HK-2 (cell line): ENCODE measurements at regions not wholly inside any gene's neighbourhood (a gene's known extent, or its start where the extent isn't known, plus 50 kb on each side); places are given as distances from the start of the nearest gene placed in this dataset.

ENCODE experiments used
- DNase-seq: peaks from one replicate; pipeline ENCODE4 v3.0.0-alpha.2; 2018; ENCODE audit not compliant: unreplicated experiment

DNA sequence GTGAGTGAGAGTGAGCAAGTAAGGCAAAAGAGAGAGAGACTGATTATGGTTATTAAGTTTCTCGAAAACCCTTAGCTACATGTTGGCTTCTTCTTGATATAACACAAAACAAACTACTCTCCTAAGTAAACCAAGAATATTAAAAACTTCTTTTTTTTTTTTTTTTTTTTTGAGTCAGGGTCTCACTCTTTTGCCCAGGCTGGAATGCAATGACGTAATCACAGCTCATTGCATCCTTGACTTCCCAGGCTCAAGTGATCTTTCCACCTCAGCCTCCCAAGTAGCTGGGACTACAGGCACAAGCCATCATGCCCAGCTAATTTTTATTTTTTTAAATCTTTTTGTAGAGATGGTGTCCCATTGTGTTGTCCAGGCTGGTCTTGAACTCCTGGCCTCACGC lies 102.2 kb upstream of the IL6 start:
- no peak for DNase-seq

DNA sequence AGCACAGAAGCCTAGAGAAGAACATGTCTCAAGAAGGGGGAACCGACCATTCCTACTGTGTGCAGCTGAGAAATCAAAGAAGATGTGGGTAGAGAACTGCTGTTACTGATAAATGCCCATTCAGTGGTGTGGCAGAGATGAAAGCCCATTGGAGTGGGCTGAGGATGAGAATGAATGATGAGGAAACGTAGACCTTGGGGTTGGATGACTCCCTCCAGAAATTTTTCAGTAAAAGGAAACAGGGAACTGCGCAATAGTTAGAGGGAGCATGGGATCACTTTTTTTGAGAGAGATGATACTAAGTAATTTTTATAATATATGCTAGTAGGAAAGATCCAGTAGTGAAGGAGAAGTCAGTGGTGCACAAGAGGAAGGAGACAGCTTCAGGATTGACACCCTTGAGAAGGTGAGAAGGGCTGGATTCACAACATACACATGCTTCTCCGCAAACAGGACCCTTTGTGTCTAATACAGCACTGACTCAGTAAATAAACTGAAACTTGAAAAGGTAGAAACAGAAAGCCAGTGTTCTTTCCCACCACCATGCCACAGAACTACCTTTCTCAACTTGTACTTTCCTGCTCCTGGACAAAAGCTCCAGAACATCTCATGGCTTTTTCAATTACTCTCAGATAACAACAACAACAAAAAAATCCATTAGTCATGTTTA lies 104.7 kb upstream of the IL6 start:
- no peak for DNase-seq

DNA sequence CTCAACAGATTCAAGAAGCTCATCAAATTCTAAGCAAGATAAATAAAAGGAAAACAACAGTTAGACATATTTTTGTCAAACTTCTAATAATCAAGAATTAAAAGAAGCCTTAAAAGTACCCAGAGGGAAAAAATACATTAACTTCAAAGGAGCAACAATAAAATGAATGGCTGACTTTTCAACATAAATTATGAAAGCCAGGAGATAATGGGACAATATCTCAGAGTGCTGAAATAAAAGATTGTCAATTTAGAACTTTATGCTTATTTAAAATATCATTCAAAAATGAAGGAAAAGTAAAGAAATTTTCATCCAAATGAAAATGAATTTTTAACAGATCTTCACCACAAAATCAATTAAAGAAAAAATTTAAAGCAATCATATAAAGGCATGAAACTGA lies 108.5 kb upstream of the IL6 start:
- no peak for DNase-seq

DNA sequence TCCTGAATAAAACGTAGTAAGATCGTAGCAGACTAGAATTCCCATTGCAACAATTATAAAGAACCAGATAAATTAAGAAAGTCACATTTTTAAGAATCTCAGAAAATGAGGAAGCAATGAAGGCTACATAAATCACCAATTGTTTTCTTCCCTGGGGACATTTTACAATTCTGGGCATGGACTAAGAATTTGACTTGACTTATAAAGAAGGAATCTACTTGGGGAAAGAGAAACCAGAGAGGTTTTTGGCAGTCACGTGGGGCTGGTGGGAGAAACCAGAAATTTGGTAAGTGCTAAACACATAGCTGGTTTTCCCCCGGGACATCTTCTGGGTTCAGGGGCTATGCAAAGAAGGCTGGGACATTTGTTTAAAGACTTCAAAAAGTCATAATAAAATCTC lies 109.8 kb upstream of the IL6 start:
- DNase-seq, result no peak

DNA sequence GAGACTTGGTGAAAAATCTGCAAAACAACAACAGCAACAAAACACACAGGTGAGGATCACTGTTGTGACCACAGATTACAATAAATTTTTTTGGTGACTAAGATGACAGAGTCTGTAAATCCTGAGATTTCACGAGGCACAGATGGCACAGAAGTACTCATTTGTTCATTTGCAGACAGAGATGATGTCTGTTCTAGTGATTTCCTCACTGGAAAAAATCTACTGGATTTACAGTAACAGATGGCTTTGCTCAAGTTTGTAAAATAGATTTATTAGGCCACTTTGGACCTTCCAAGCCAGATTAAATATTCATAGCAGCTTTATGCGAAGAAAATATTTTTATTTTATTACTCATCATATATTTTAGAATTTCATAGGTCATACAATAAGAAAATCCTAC lies 113.5 kb upstream of the IL6 start:
- no peak for DNase-seq

DNA sequence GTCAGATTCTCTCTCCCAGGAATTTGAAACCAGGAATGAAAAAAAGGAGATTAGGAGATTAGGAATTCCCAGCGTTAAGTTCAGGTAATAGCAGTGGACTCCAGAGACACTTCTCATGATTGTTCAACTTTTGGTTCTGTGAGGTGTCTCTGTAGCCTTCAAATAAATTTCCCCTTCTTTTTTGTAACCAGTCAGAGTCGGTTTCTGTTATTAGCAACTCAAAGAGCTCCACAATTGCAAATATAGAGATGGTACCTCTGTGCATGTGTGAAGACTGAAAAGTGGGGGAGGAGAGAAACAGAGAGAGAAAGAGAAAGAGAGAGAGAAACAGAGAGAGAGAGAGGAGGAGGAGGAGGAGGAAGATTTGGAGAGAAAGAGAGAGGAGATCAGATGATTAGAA lies 112.8 kb upstream of the STEAP1B start:
- no peak for DNase-seq

DNA sequence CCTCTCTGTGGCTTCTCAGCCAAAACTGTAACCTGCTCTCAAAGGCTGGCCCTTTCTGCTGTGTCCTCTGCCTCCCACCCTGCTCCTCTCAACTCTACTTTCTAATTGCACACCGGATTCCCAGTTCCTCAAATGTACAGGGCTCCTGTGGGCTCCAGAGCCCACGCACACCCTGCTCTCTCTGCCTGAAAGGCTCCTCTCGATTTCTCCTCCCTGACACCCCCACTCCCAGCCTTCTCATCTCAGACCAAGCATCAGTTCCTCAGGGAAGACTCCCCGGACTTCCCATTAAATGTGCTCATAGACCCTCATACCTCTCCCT lies 111.7 kb upstream of the STEAP1B start:
- no peak for DNase-seq

DNA sequence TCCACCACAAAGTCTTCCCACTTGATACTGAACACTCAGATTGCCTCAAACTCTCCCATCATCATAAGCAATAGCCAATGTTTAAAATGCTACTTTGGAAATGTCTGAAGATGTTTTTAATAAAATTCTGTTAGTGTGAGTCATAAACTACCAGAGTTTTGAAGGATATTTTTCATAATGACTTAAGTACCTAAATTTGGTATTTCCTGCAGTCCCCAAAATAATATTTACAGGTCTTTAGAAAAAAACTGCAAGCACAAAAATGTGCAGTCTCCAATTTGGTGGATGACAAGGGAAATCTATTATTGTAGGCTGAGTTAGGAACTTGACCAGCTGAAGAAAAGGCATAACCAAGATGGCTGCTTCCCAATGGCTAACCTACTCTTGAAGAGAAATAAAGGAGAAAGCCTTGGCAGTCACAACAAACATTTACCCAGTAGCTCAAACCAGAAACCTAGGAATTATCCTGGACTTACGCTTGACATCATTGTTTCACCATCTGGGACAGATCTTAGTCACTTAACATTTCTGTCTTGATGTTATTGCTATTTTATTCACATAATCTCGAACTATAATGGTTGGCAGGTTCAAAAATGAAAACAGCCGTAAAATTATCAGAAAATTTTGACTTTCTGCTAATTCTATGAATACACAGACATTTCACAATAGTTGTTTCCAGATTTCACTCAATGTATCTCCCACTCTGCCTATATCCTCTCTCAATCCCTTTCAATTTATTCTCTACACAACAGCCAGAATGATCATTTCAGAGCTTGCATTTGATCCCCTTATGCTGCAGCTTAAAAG lies 111.2 kb upstream of the STEAP1B start:
- no peak for DNase-seq

DNA sequence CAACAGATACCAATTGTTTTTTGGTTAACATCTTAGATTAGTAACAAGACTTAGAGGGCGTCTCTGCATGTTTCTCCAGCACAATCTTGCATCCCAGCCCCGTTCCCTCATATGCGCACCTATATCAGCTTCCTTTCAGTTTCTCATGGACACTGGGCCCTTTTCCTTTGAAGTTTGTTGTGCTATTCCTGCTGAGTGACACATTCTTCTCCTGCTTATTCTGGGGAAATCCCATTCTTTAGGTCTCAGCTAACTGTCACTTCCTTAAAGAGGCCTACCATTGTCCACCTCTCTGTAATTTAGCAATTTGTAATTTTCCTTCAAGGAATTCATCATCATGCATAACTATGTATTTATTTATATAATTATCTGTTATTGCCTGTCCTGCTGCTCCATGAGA lies 110.3 kb upstream of the STEAP1B start:
- no peak for DNase-seq

DNA sequence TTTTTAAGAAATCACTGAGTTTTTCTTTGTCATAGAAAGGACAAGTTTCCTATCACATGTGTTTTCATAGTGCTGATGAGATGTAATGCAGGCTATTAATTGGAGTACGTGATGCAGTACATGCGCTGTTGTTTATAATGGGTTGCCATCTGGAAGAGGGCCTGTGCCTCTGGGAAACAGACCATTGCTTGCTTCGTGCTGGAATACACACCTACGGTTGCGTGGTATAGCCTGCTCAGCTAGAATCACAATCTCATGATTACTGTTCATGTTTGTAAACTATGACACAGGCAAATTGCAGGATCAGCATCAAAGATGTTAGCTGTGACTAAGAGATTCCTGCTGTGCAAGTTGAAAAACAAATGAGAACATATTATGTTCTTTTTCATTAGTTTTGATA lies 107.2 kb upstream of the STEAP1B start:
- DNase-seq, result no peak

DNA sequence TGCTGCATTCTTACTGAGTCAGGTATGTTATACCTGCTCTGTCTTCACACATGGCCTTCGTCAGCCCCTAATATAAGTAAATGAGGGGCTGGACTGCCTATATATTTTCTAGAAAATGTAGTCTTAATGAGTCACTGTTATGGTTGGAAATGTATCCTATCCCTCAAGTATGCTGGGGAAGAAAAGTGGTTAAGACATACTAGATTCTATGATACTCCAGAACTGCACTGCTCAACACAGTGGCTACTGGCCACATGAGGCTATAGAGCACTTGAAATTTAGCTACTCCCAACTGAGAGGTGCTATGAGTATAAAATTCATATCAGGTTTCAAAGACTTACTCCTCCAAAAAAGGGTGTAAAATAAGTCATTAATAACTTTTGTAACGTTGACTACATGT lies 104.3 kb upstream of the STEAP1B start:
- DNase-seq, result no peak

DNA sequence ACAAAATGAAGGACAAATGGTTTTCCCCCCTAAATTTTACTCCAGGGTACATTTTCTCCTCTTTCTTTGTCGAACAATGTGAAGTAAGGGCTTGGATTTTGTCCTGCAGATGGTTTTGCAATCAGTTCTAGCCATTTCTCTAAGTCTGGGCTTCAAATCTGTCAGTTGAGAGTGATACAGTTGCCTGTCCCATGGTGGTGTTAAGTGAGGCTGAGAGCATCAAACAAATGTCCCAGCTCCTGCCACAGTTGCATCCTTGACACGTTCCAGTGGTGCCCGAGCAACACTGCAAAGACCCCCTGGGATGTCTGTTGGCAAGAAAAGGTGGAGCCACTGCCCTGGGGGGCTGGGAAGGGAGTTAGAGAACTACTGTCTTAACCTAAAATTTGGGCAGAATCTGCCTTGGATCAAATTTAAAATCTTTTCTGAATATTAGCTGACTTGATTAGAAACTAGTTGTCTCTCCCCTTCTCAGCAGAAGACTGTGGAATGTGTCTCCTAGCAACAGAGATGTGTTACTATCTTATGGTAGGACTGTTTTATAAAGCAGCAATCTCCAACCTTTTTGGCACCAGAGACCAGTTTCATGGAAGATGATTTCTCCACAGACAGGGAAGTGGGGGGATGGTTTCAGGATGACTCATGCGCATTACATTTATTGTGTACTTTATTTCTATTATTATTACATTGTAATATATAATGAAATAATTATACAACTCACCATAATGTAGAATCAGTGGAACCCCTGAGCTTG lies 102.0 kb upstream of the STEAP1B start:
- no peak for DNase-seq

DNA sequence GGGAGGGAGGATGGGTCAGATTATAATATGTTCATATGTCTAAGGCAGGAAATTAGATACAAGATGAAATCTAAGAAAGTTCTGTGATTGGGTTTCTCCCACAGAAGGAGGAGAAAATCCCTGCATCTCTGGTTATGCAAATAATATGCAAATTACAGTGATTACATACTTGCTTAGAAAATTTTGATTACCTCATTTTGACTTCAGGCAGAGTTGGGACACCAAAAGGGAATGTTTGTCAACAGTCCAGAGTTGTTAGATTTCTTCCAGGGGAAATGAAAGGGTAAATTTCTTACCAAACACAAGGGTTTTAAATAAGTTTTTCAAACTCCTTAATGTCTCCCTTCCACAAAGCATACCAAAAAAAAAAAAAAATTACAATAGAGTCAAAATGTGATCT lies 101.4 kb upstream of the STEAP1B start:
- DNase-seq, result no peak

DNA sequence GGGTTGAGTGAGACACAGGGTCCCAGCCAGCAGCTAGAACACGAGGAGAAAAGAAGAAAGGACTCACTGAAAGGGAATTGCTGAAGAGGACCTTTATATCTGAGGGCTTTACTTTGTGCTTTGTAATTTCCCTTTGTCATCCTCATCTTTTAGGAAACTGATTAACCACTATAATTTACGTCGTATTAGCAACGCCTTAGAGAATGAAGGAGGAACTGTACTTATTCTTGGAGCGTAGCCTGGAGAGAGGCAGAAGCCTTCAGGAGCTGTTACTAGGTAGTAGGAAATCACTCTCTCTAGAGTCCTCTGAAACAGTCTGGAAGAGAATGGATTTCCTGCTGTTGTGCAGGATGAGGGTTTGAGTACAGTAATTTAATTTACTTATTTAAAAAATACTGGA lies 101.0 kb upstream of the STEAP1B start:
- no peak for DNase-seq

DNA sequence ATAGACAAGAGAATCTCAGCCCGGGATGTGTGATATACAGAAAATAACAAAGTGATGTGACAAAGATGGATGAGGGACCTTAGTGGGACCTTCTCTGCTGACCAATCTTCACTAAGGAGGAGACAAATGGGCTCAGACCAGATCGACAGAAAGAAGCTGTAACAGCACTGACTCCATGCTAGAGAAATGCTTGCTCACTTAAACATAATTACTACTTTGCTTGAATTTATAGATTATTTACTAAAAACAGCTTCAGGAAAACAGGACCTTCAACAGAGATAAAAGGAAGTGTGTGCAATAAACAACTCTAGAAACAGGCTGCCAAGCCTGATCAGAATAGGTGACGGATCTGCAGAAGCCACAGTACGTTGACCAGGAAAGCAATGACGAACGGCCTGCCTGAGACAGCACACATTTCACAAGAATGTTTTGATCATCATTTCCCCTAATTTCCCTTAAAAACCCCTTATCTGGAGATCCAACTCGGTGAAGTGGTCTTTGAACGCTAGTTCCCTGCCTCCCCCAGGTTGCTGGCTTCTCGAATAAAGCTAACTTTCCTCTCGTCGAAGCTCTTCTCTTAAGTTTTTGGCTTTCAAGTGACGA lies 98.4 kb upstream of the STEAP1B start:
- no peak for DNase-seq

DNA sequence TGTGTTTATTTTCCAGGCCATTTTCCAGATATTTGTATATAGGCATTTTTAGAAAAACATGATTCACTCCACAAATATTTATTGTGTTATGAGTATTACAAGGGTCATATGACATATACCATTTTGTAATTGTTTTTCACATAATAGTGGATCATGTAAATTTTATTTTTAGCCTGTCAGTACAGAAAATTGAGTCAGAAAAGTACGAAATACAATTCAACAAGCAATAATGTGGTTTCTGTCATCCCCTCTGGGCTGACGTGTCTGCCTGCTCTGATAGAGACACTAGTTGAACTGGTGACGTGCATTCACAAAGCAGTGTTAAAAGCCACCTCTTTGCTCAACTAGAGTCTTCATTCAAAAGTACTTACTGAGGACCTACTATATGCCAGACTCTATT lies 97.9 kb upstream of the STEAP1B start:
- no peak for DNase-seq

DNA sequence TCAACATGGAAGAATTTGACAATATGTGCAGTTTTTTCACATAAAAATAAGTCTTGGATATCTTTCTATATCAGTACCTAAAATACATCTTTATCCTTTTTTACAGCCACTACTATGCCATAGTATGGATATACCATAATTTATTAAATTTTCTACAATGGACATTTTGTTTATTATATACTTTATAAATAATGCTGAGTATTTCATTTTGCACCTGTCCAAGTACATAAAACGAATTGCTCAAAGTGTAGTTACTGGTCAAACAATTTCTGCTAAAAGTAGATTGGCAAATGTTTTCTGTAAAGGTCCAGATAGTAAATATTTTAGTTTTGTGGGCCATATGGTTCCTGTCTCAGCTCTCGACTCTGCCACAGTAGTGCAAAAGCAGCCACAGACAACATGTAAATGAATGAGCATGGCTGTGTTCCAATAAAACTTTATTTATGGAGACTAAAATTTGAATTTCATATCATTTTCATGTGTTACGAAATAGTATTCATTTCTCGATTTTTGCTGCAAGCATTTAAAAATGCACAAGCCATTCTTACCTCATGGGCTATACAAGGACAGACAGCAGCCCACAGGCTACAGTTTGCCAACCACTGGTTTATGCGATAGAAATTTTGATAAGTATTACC lies 96.9 kb upstream of the STEAP1B start:
- DNase-seq, result no peak

DNA sequence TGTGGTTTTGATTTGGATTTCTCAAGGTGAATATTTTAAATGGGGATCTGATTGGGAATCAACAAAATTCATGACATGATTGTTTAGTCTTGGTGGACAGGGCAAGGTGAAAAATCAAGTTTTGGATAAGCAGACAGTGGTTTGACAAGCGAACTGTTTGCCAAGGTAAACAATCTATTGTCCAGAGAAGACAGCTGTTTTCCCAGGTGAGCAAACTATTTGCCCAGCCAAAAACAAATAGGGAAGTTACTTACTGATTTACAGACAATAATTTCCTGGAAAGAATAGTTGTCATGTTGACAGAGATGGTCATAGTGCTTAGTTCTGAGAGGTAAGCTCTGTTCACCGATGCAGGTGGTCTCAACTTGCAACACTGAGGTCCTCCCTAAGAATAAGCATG lies 94.0 kb upstream of the STEAP1B start:
- DNase-seq, result no peak

DNA sequence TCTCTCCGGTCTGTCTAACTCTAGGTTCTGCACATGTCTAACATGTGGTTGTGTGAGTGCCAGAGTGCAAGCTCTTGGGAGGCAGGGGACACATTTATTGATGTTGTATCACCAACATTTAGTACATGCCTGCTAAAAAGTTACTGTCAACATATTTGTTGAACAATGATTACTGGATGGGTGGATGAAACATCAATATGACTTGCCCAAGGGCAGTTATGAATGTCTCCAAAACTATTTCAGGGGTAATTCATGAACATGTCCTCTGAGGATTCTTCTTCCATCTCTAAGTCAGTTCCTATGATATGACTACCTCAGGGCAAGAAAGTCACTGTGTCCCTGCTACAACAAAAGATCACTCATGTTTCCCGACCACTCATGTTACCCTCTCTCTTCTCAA lies 91.3 kb upstream of the STEAP1B start:
- DNase-seq, result no peak

DNA sequence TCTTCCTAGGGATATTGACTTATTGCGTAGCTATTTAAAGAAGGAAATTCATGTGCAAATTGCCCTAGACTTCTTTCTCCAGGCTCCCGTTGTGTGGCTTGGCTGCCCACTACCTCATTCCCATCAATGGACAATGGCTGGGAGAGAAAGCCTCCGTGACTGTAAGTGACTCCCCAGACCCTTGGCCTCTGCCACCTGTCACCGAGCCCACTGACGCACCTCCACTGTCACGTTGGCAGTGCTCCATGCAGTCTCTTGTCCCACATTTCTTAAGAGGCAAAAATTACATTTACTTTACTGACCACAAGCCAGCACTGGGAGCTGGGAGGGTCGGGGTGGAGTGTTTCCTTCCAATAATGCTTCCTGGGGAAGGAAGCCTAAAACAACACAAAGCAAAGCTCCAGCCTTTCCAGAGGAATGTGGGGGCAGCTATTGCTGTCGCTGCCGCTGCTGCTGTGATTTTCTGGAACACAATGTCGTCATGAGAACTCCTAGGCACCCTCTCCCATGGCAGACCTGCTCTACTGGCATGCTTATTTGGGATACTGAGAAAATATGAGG lies 89.7 kb upstream of the STEAP1B start:
- DNase-seq, result no peak

DNA sequence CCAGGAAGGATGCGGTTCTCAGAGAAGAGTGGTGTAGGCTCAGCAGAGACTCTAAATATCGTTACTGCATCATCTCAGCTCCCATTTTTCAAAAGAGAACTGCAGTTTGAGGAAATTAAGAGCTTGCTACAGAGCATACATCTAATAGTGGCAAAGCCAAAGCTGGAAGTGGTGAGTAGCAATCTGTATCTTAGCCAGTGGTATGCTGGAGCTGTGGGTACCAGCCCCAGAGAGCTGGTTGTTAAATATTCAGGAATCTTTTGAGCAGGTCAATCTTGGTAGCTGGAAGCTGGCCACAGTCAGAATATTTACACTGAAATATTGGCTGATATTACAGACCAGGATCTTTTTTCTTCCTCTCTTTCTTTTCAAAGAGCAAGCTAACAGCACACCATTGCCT lies 88.4 kb upstream of the STEAP1B start:
- no peak for DNase-seq

DNA sequence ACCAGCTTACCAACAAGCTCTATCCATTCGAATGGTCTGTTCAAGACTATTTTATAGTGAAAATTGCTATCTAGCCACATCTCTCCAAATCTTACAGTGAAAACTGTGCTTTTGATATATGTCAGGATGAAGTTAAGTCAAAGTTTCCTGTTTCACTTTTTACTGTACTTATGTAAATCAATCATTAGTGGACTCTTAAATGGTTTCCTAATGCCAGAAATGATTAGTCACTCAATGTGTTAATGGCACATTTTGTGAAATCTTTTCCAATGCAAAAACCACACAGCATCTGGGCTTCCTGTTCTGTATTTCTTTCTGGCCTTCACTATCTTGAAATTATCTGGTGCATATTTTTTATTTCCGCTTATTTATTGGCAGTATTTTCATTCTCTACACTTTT lies 87.3 kb upstream of the STEAP1B start:
- no peak for DNase-seq
